Mesenchymal stem cell (in vitro differentiated cells and primary cell): ENCODE measurements at regions not wholly inside any gene's neighbourhood (a gene's known extent, or its start where the extent isn't known, plus 50 kb on each side); places are given as distances from the start of the nearest gene placed in this dataset.

ENCODE experiments used
- DNase-seq: peaks from one replicate; pipeline ENCODE4 v3.0.0-alpha.2; 2013
- H2AFZ ChIP-seq: one replicate; pipeline ENCODE4 v1.6.1; 2013; ENCODE audit warnings: low read depth, mild to moderate bottlenecking, control low read depth, inconsistent platforms, low read length, moderate library complexity
- H2AK5ac ChIP-seq: 2 replicates; pipeline ENCODE4 v1.6.1; 2013; ENCODE audit warnings: low read length, moderate library complexity, mild to moderate bottlenecking, inconsistent platforms; ENCODE audit not compliant: severe bottlenecking
- H2BK120ac ChIP-seq: one replicate; pipeline ENCODE4 v1.6.1; 2013; ENCODE audit warnings: low read depth, mild to moderate bottlenecking, inconsistent platforms, low read length, moderate library complexity
- H2BK12ac ChIP-seq, 2 experiments: one replicate each; pipeline ENCODE4 v1.6.1; 2013; ENCODE audit warnings: inconsistent platforms in 2 of 2, low read length in 2 of 2, mild to moderate bottlenecking in 2 of 2, moderate library complexity in 2 of 2, control low read depth in 1 of 2
- H2BK15ac ChIP-seq: one replicate; pipeline ENCODE4 v1.6.1; 2013; ENCODE audit warnings: mild to moderate bottlenecking, low read depth, inconsistent platforms; ENCODE audit not compliant: poor library complexity, severe bottlenecking
- H2BK5ac ChIP-seq: 2 replicates; pipeline ENCODE4 v1.6.1; 2013; ENCODE audit warnings: low read depth, mild to moderate bottlenecking, low read length, control low read depth, inconsistent platforms; ENCODE audit not compliant: poor library complexity, severe bottlenecking
- H3K14ac ChIP-seq, 2 experiments: one replicate each; pipeline ENCODE4 v1.6.1; 2013; ENCODE audit warnings: inconsistent platforms in 2 of 2, low read length in 2 of 2, control low read depth in 1 of 2, mild to moderate bottlenecking in 1 of 2, moderate library complexity in 1 of 2
- H3K18ac ChIP-seq, 2 experiments: one replicate each; pipeline ENCODE4 v1.6.1; 2013; ENCODE audit warnings: inconsistent platforms in 2 of 2, low read length in 2 of 2, control low read depth in 1 of 2, low read depth in 1 of 2, mild to moderate bottlenecking in 1 of 2
- H3K23ac ChIP-seq, 2 experiments: one replicate each; pipeline ENCODE4 v1.6.1; 2013; ENCODE audit warnings: inconsistent platforms in 2 of 2, low read length in 2 of 2, mild to moderate bottlenecking in 2 of 2, moderate library complexity in 2 of 2, control low read depth in 1 of 2
- H3K27ac ChIP-seq: 2 replicates; pipeline ENCODE4 v1.5.1; 2013; ENCODE audit warnings: mild to moderate bottlenecking, moderate library complexity, low read length, control low read depth, inconsistent platforms; ENCODE audit not compliant: poor library complexity, severe bottlenecking
- H3K27me3 ChIP-seq, 2 experiments: 2 replicates each; pipeline versions ENCODE4 v1.6.1 to v1.7.0; 2013; ENCODE audit warnings: low read length in 2 of 2, mild to moderate bottlenecking in 2 of 2, moderate library complexity in 2 of 2, control low read depth in 1 of 2, inconsistent platforms in 1 of 2; ENCODE audit not compliant: control insufficient read depth in 1 of 2, insufficient read depth in 1 of 2
- H3K36me3 ChIP-seq, 2 experiments: 2 replicates each; pipeline versions ENCODE4 v1.6.1 to v1.7.0; 2013; ENCODE audit warnings: low read length in 2 of 2, control low read depth in 1 of 2, inconsistent platforms in 1 of 2, low read depth in 1 of 2, mild to moderate bottlenecking in 1 of 2; ENCODE audit not compliant: insufficient read depth in 2 of 2, control insufficient read depth in 1 of 2
- H3K4ac ChIP-seq, 2 experiments: one replicate each; pipeline ENCODE4 v1.6.1; 2013; ENCODE audit warnings: inconsistent platforms in 2 of 2, low read length in 2 of 2, mild to moderate bottlenecking in 2 of 2, moderate library complexity in 2 of 2, control low read depth in 1 of 2, low read depth in 1 of 2
- H3K4me1 ChIP-seq: 2 replicates; pipeline ENCODE4 v1.6.1; 2013; ENCODE audit warnings: low read depth, low read length, control low read depth; ENCODE audit not compliant: control insufficient read depth, insufficient read depth
- H3K4me2 ChIP-seq: 2 replicates; pipeline ENCODE4 v1.6.1; 2013; ENCODE audit warnings: low read length, mild to moderate bottlenecking, inconsistent platforms; ENCODE audit not compliant: poor library complexity, severe bottlenecking
- H3K4me3 ChIP-seq, 2 experiments: 2 replicates each; pipeline versions ENCODE4 v1.5.1 to v1.7.0; 2013; ENCODE audit warnings: low read length in 2 of 2, mild to moderate bottlenecking in 2 of 2, control low read depth in 1 of 2, low read depth in 1 of 2; ENCODE audit not compliant: insufficient read depth in 1 of 2
- H3K79me1 ChIP-seq: replicated peaks from 2 replicates; pipeline ENCODE4 v1.6.1; 2013; ENCODE audit warnings: mild to moderate bottlenecking, control low read depth, low read length, inconsistent platforms; ENCODE audit not compliant: poor library complexity, severe bottlenecking
- H3K9ac ChIP-seq: 2 replicates; pipeline ENCODE4 v1.7.0; 2013; ENCODE audit warnings: mild to moderate bottlenecking, low read length, moderate library complexity
- H3K9me3 ChIP-seq: 2 replicates; pipeline ENCODE4 v1.7.0; 2013; ENCODE audit warnings: mild to moderate bottlenecking, low read length; ENCODE audit not compliant: control insufficient read depth
- H4K8ac ChIP-seq: one replicate; pipeline ENCODE4 v1.6.1; 2013; ENCODE audit warnings: inconsistent platforms, mild to moderate bottlenecking, low read length, moderate library complexity
- H4K91ac ChIP-seq: one replicate; pipeline ENCODE4 v1.6.1; 2013; ENCODE audit warnings: mild to moderate bottlenecking, low read length, inconsistent platforms
- WGBS: methylation state at CpG from one replicate; pipeline ENCODE4 v1.1.7; 2013; ENCODE audit warnings: mixed read lengths; 5-methylcytosine and 5-hydroxymethylcytosine counted together

GRCh38 chr4:130851932-130852331 lies 1756.0 kb downstream of the C4orf33 start:
- H2BK120ac ChIP-seq = no peak overlapping the region
- no peak overlapping the region for H2BK12ac ChIP-seq
- no peak overlapping the region for H2AFZ ChIP-seq
- no peaks in the 10 kb centered on the region for H3K4me1 ChIP-seq
- no peaks in the 10 kb centered on the region for H3K27me3 ChIP-seq
- no peak overlapping the region for H2BK5ac ChIP-seq
- DNase-seq = no peak
- H2AK5ac ChIP-seq = no peak overlapping the region
- no peak overlapping the region for H2BK15ac ChIP-seq
- H3K14ac ChIP-seq = peak overlapping the region in 1 of 2 experiments; percentile 89
- H3K4me3 ChIP-seq = no peak overlapping the region
- no peak overlapping the region for H3K18ac ChIP-seq
- H3K79me1 ChIP-seq = no peaks in the 10 kb centered on the region
- peaks cover 3% of the 10 kb centered on the region for H3K9me3 ChIP-seq
- H4K91ac ChIP-seq = no peak overlapping the region
- no peak overlapping the region for H3K4me2 ChIP-seq
- H4K8ac ChIP-seq = no peak overlapping the region
- no peak overlapping the region for H3K23ac ChIP-seq
- H3K4ac ChIP-seq = no peak overlapping the region
- no peak overlapping the region for H3K9ac ChIP-seq
- 79% methylated on average over 3 of the region's 3 CpGs for WGBS
- H3K36me3 ChIP-seq = no peaks in the 10 kb centered on the region
- H3K27ac ChIP-seq = no peak overlapping the region

GRCh38 chr4:130855533-130855932 lies 1759.6 kb downstream of the C4orf33 start:
- no peak for DNase-seq
- Histone ChIP-seq H3K14ac (no peak overlapping the region), H3K4me1 (no peaks in the 10 kb centered on the region), H3K4ac (no peak overlapping the region), H3K23ac (no peak overlapping the region), H3K4me3 (no peak overlapping the region), H3K79me1 (no peaks in the 10 kb centered on the region), H2BK15ac (no peak overlapping the region), H3K36me3 (no peaks in the 10 kb centered on the region), H4K91ac (no peak overlapping the region), H2AFZ (no peak overlapping the region), H3K9me3 (no peaks in the 10 kb centered on the region), H3K18ac (no peak overlapping the region), H3K9ac (no peak overlapping the region), H3K27me3 (no peaks in the 10 kb centered on the region), H4K8ac (no peak overlapping the region), H3K4me2 (no peak overlapping the region), H2BK5ac (no peak overlapping the region), H2BK12ac (no peak overlapping the region), H2AK5ac (no peak overlapping the region), H3K27ac (no peak overlapping the region), H2BK120ac (no peak overlapping the region)
- WGBS = 76% methylated on average over 2 of the region's 3 CpGs

GRCh38 chr4:130859991-130860390 lies 1764.0 kb downstream of the C4orf33 start:
- no peaks in the 10 kb centered on the region for H3K36me3 ChIP-seq
- H3K4ac ChIP-seq = no peak overlapping the region
- no peaks in the 10 kb centered on the region for H3K27me3 ChIP-seq
- no peak overlapping the region for H3K4me3 ChIP-seq
- no peak overlapping the region for H2BK5ac ChIP-seq
- H3K79me1 ChIP-seq = no peaks in the 10 kb centered on the region
- H3K18ac ChIP-seq = no peak overlapping the region
- no peak overlapping the region for H3K14ac ChIP-seq
- H4K91ac ChIP-seq = no peak overlapping the region
- no peak overlapping the region for H3K27ac ChIP-seq
- H3K4me2 ChIP-seq = no peak overlapping the region
- H2AK5ac ChIP-seq = no peak overlapping the region
- no peaks in the 10 kb centered on the region for H3K9me3 ChIP-seq
- H3K9ac ChIP-seq = no peak overlapping the region
- WGBS = 77% methylated on average over 3 of the region's 3 CpGs
- H2BK120ac ChIP-seq = no peak overlapping the region
- no peak overlapping the region for H4K8ac ChIP-seq
- H3K4me1 ChIP-seq = no peaks in the 10 kb centered on the region
- no peak overlapping the region for H3K23ac ChIP-seq
- H2BK12ac ChIP-seq = no peak overlapping the region
- no peak overlapping the region for H2BK15ac ChIP-seq
- DNase-seq = no peak
- no peak overlapping the region for H2AFZ ChIP-seq

- Histone ChIP-seq H4K8ac (no peak overlapping the region), H3K4me1 (no peaks in the 10 kb centered on the region), H2AFZ (no peak overlapping the region), H3K4ac (no peak overlapping the region), H3K79me1 (no peaks in the 10 kb centered on the region), H2BK120ac (no peak overlapping the region), H2AK5ac (no peak overlapping the region), H2BK5ac (no peak overlapping the region), H3K9me3 (no peaks in the 10 kb centered on the region), H3K9ac (no peak overlapping the region), H3K27ac (no peak overlapping the region), H3K4me2 (no peak overlapping the region), H3K27me3 (no peaks in the 10 kb centered on the region), H3K23ac (no peak overlapping the region), H3K36me3 (no peaks in the 10 kb centered on the region), H3K4me3 (no peak overlapping the region), H2BK15ac (no peak overlapping the region), H3K18ac (no peak overlapping the region), H4K91ac (no peak overlapping the region), H2BK12ac (no peak overlapping the region), H3K14ac (no peak overlapping the region)
- DNase-seq = no peak
Measured at GRCh38 chr4:130896920-130897319, 1801.0 kb downstream of the C4orf33 start.
